ENCODE measurements at regions not wholly inside any gene's neighbourhood (a gene's known extent, or its start where the extent isn't known, plus 50 kb on each side); places are given as distances from the start of the nearest gene placed in this dataset.

GRCh38 chr21:24445517-24445916, 1161.8 kb downstream of the MRPL39 start:
- TF ChIP-seq POLR2AphosphoS5 (IDR thresholded peaks at IDR 0.05; ENCODE audit: insufficient read depth in 1 of 2, low read depth in 1 of 2) = no peak
- no peak for TF ChIP-seq CTCF (IDR thresholded peaks at IDR 0.05)

All from vagina (tissue), 2 donors.